Endodermal cell (in vitro differentiated cells): ENCODE measurements at regions not wholly inside any gene's neighbourhood (a gene's known extent, or its start where the extent isn't known, plus 50 kb on each side); places are given as distances from the start of the nearest gene placed in this dataset.

Experiments used
- DNase-seq: peaks from one replicate; pipeline ENCODE4 v3.0.0-alpha.2; 2017
- H3K27ac ChIP-seq: 2 replicates; pipeline ENCODE4 v1.5.1; 2013; ENCODE audit warnings: mild to moderate bottlenecking, low read depth, low read length, moderate library complexity
- H3K27me3 ChIP-seq: 2 replicates; pipeline ENCODE4 v1.6.1; 2013; ENCODE audit warnings: mild to moderate bottlenecking, low read length, moderate library complexity; ENCODE audit not compliant: insufficient read depth, control insufficient read depth, poor library complexity, severe bottlenecking
- H3K36me3 ChIP-seq: 2 replicates; pipeline ENCODE4 v1.7.0; 2013; ENCODE audit warnings: mild to moderate bottlenecking, low read length, moderate library complexity; ENCODE audit not compliant: control insufficient read depth, insufficient read depth
- H3K4me1 ChIP-seq: one replicate; pipeline ENCODE4 v1.7.0; 2013; ENCODE audit warnings: low read length; ENCODE audit not compliant: control insufficient read depth, insufficient read depth
- H3K4me3 ChIP-seq: 2 replicates; pipeline ENCODE4 v1.5.1; 2013; ENCODE audit warnings: mild to moderate bottlenecking, low read length, moderate library complexity
- H3K9ac ChIP-seq: 2 replicates; pipeline ENCODE4 v1.6.1; 2013; ENCODE audit warnings: mild to moderate bottlenecking, low read length, moderate library complexity; ENCODE audit not compliant: poor library complexity, severe bottlenecking; ENCODE audit errors: extremely low read depth
- H3K9me3 ChIP-seq: 2 replicates; pipeline ENCODE4 v1.6.1; 2013; ENCODE audit warnings: mild to moderate bottlenecking, low read length, moderate library complexity; ENCODE audit not compliant: control insufficient read depth
- H3K27ac Mint-ChIP-seq: 2 replicates; pipeline ENCODE4 v1.8.0; 2020; ENCODE audit warnings: mixed read lengths
- H3K27me3 Mint-ChIP-seq: 2 replicates; pipeline ENCODE4 v1.8.0; 2021; ENCODE audit warnings: mild to moderate bottlenecking, mixed read lengths; ENCODE audit not compliant: insufficient read depth
- H3K36me3 Mint-ChIP-seq: 2 replicates; pipeline ENCODE4 v1.8.0; 2020; ENCODE audit warnings: low read depth, mixed read lengths
- H3K4me1 Mint-ChIP-seq: 2 replicates; pipeline ENCODE4 v1.8.0; 2020; ENCODE audit warnings: mixed read lengths
- H3K4me3 Mint-ChIP-seq: 2 replicates; pipeline ENCODE4 v1.8.0; 2020; ENCODE audit warnings: mild to moderate bottlenecking, moderate library complexity, mixed read lengths
- H3K9me3 Mint-ChIP-seq: 2 replicates; pipeline ENCODE4 v1.8.0; 2020; ENCODE audit warnings: mild to moderate bottlenecking, mixed read lengths
- CTCF ChIP-seq: fragments of 200-600 bp; sonication (generic); conservative IDR thresholded peaks from 2 replicates; pipeline ENCODE4 v1.5.0; 2021; ENCODE audit warnings: antibody characterized with exemption, mild to moderate bottlenecking
- WGBS, 2 experiments: methylation state at CpG; one replicate each; pipeline versions ENCODE4 v1.1.5 to v1.1.7; 2013; ENCODE audit warnings: missing lambda C conversion rate in 2 of 2, mixed read lengths in 1 of 2; ENCODE audit not compliant: insufficient coverage in 1 of 2, insufficient read length in 1 of 2; 5-methylcytosine and 5-hydroxymethylcytosine counted together

GRCh38 chr10:61225939-61226338 is 227.2 kb downstream of the TMEM26 start:
- no peak overlapping the region for H3K4me3 Mint-ChIP-seq
- no peaks in the 10 kb centered on the region for H3K36me3 ChIP-seq
- no peak overlapping the region for H3K27ac Mint-ChIP-seq
- no peaks in the 10 kb centered on the region for H3K4me1 Mint-ChIP-seq
- H3K9me3 Mint-ChIP-seq, result peaks cover 16% of the 10 kb centered on the region
- H3K36me3 Mint-ChIP-seq, result no peaks in the 10 kb centered on the region
- H3K27ac ChIP-seq, result no peak overlapping the region
- no peak overlapping the region for H3K9ac ChIP-seq
- H3K4me3 ChIP-seq, result no peak overlapping the region
- no peaks in the 10 kb centered on the region for H3K9me3 ChIP-seq
- no peak for DNase-seq
- no peaks in the 10 kb centered on the region for H3K4me1 ChIP-seq
- H3K27me3 Mint-ChIP-seq, result no peaks in the 10 kb centered on the region
- no peaks in the 10 kb centered on the region for H3K27me3 ChIP-seq
- no peak for TF ChIP-seq CTCF

DNA sequence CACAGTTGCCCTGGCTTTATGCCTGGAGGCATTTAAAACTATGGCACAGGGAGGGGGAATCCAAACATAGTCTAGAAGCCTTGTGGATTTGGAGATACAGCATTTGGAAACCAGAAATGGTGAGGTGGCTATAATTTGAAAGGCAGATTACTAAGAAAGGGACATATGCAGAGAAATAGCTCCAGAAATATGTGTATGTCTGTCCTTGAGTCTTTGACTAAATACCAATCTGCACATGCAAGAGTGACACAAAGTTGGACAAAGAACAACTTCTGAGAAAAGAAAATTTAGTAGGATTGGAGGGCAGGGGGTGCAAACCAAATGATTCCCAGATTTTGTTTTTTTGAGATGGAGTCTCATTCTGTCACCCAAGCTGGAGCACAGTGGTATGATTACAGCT is 229.6 kb downstream of the TMEM26 start:
- no peaks in the 10 kb centered on the region for H3K36me3 ChIP-seq
- Mint-ChIP-seq H3K27ac (no peak overlapping the region), H3K27me3 (no peaks in the 10 kb centered on the region)

GRCh38 chr10:61219696-61220095 is 233.5 kb downstream of the TMEM26 start:
- no peaks in the 10 kb centered on the region for H3K36me3 ChIP-seq
- WGBS, 2 experiments, result 86 to 89% methylated on average over 1 of the region's 1 CpG

More for the DNA sequence above, 229.6 kb downstream of the TMEM26 start:
- no peaks in the 10 kb centered on the region for H3K9me3 ChIP-seq
- no peak overlapping the region for H3K9ac ChIP-seq
- H3K4me1 ChIP-seq, result no peaks in the 10 kb centered on the region
- Mint-ChIP-seq H3K4me3 (no peak overlapping the region), H3K36me3 (no peaks in the 10 kb centered on the region), H3K9me3 (peaks cover 10% of the 10 kb centered on the region), H3K4me1 (no peaks in the 10 kb centered on the region)
- no peak overlapping the region for H3K27ac ChIP-seq
- no peak for TF ChIP-seq CTCF
- H3K4me3 ChIP-seq, result no peak overlapping the region
- H3K27me3 ChIP-seq, result no peaks in the 10 kb centered on the region
- no peak for DNase-seq

More at GRCh38 chr10:61219696-61220095, 233.5 kb downstream of the TMEM26 start:
- no peak for DNase-seq
- Mint-ChIP-seq H3K36me3 (no peaks in the 10 kb centered on the region), H3K4me1 (no peaks in the 10 kb centered on the region), H3K9me3 (peaks cover 2% of the 10 kb centered on the region), H3K27ac (no peak overlapping the region), H3K27me3 (no peaks in the 10 kb centered on the region), H3K4me3 (no peak overlapping the region)
- no peak overlapping the region for H3K27ac ChIP-seq
- H3K9ac ChIP-seq, result no peak overlapping the region
- no peaks in the 10 kb centered on the region for H3K4me1 ChIP-seq
- no peaks in the 10 kb centered on the region for H3K9me3 ChIP-seq
- no peaks in the 10 kb centered on the region for H3K27me3 ChIP-seq
- no peak overlapping the region for H3K4me3 ChIP-seq
- no peak for TF ChIP-seq CTCF
